Spleen (tissue), 7 donors: ENCODE measurements at regions not wholly inside any gene's neighbourhood (a gene's known extent, or its start where the extent isn't known, plus 50 kb on each side); places are given as distances from the start of the nearest gene placed in this dataset.

Experiments
- POLR2A ChIP-seq, 3 donors: fragments of 450-650 bp; IDR thresholded peaks; one replicate each; pipeline ENCODE4 v1.5.1; 2017; ENCODE audit warnings: antibody characterized with exemption in 3 of 3, mild to moderate bottlenecking in 1 of 3
- TF ChIP-seq, protein P1 (sequence below), 11 experiments: fragments of 200-600 bp in 7 of 11; fragments of 450-650 bp in 4 of 11; sonication (generic) in 4 of 11; IDR thresholded peaks in 8 of 11; conservative IDR thresholded peaks in 3 of 11; 1 replicate in 7 of 11; 2 replicates in 4 of 11; pipeline versions ENCODE4 v1.4.0 to v1.8.0; 2016 to 2021; ENCODE audit warnings: antibody characterized with exemption in 11 of 11, inconsistent platforms in 4 of 11, mild to moderate bottlenecking in 1 of 11
- donor health status: DM: no; HTN: no; CAD: no; lungs with moderate emphysema.
- donor health status: DM: no; HTN: no; CAD: no.
- donor health status: DM: no; HTN: no; CAD: no.

- TF ChIP-seq, protein P1, sequence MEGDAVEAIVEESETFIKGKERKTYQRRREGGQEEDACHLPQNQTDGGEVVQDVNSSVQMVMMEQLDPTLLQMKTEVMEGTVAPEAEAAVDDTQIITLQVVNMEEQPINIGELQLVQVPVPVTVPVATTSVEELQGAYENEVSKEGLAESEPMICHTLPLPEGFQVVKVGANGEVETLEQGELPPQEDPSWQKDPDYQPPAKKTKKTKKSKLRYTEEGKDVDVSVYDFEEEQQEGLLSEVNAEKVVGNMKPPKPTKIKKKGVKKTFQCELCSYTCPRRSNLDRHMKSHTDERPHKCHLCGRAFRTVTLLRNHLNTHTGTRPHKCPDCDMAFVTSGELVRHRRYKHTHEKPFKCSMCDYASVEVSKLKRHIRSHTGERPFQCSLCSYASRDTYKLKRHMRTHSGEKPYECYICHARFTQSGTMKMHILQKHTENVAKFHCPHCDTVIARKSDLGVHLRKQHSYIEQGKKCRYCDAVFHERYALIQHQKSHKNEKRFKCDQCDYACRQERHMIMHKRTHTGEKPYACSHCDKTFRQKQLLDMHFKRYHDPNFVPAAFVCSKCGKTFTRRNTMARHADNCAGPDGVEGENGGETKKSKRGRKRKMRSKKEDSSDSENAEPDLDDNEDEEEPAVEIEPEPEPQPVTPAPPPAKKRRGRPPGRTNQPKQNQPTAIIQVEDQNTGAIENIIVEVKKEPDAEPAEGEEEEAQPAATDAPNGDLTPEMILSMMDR (IDR thresholded peaks at IDR 0.05 in 8 of 11, conservative IDR thresholded peaks at IDR 0.05 in 3 of 11) = no peak
- TF ChIP-seq POLR2A (IDR thresholded peaks at IDR 0.05) = no peak
Observed at GRCh38 chr3:84547207-84547606, 411.6 kb upstream of the CADM2 start.
